Adrenal gland (tissue), 9 donors: ENCODE measurements at regions not wholly inside any gene's neighbourhood (a gene's known extent, or its start where the extent isn't known, plus 50 kb on each side); places are given as distances from the start of the nearest gene placed in this dataset.

ENCODE experiments used
- DNase-seq, 7 donors: peaks; one replicate each; pipeline ENCODE4 v3.0.0-alpha.2; 2019 to 2020
- H3K27ac ChIP-seq, 5 donors: fragments of 200-600 bp; sonication (generic) in 4 of 5; 1 replicate in 3 of 5; 2 replicates in 2 of 5; pipeline versions ENCODE4 v1.5.1 to v1.8.0; 2016 to 2020; ENCODE audit warnings: mild to moderate bottlenecking in 1 of 5
- H3K27me3 ChIP-seq: fragments of 200-600 bp; 2 replicates; pipeline ENCODE4 v1.8.0; 2021
- H3K36me3 ChIP-seq, 2 donors: fragments of 200-600 bp; replicated peaks in 1 of 2; 1 replicate in 1 of 2; 2 replicates in 1 of 2; pipeline versions ENCODE4 v1.5.1 to v1.8.0; 2018 to 2022
- H3K4me1 ChIP-seq, 2 donors: fragments of 200-600 bp; replicated peaks in 1 of 2; 1 replicate in 1 of 2; 2 replicates in 1 of 2; pipeline versions ENCODE4 v1.5.1 to v1.8.0; 2018 to 2021
- H3K4me3 ChIP-seq, 4 donors: fragments of 200-600 bp; sonication (generic) in 3 of 4; one replicate each; pipeline ENCODE4 v1.5.1; 2016 to 2018
- H3K9me3 ChIP-seq, 3 donors: fragments of 200-600 bp; sonication (generic) in 1 of 3; replicated peaks in 1 of 3; 1 replicate in 2 of 3; 2 replicates in 1 of 3; pipeline versions ENCODE4 v1.5.1 to v1.8.0; 2016 to 2021
- POLR2A ChIP-seq, 2 donors: fragments of 450-650 bp; IDR thresholded peaks; one replicate each; pipeline ENCODE4 v1.6.1; 2017; ENCODE audit warnings: antibody characterized with exemption in 2 of 2, mild to moderate bottlenecking in 2 of 2, moderate library complexity in 1 of 2
- WGBS, 4 donors: extraction: QIAGEN DNeasy Blood & Tissue Kit in 2 of 4; methylation state at CpG; one replicate each; pipeline versions ENCODE4 v1.1.5 to v1.1.7; 2013 to 2017; 5-methylcytosine and 5-hydroxymethylcytosine counted together
- intact Hi-C, 2 donors: fragments of 100-400 bp; cut with DNase I; formaldehyde crosslinking; loops; one replicate each; pipeline versions ENCODE4 v1.14.1 to v1.15.0; 2022 to 2023
- TF ChIP-seq, protein P1 (sequence below), 6 experiments: fragments of 450-650 bp in 4 of 6; fragments of 200-600 bp in 2 of 6; sonication (generic) in 1 of 6; IDR thresholded peaks; 1 replicate in 5 of 6; 2 replicates in 1 of 6; pipeline versions ENCODE4 v1.5.1 to v1.8.0; 2016 to 2021; ENCODE audit warnings: antibody characterized with exemption in 6 of 6, mild to moderate bottlenecking in 2 of 6, moderate library complexity in 1 of 6
- donor health status: healthy with polysubstance abuse.
- donor health status: Bipolar disorder and iron deficiency.
- donor health status: DM: yes; HTN: yes; CAD: no.
- donor health status: DM: no; HTN: no; CAD: no.
- donor health status: DM: no; HTN: no; CAD: no.

DNA sequence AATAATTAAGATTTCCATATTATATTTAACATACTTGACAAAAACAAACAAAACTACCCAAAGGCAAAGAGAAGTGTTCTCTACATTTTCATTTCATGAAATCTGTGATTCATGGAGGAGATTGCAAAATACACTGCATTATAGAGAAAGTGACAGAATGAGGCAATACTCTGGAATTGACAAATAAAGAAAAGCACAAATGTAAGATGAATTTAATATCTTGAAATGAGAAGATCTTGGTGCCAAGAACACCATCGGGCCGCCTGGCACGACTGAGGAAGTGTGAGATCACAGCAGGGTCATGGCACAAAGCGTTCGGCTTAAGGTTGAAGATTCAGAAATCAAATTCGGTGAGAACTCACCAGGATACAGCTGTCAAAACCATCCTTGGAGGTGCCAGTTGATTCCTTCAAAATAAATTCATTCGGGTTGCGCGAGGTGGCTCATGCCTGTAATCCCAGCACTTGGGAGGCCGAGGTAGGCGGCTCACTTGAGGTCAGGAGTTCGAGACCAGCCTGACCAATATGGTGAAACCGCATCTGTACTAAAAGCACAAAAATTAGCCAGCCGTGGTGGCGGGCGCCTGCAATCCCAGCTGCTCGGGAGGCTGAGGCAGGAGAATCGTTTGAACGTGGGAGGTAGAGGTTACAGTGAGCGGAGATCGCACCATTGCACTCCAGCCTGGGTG is 174.0 kb upstream of the PFKP start:
- no peak for TF ChIP-seq POLR2A (IDR thresholded peaks at IDR 0.05)
- TF ChIP-seq, protein P1, sequence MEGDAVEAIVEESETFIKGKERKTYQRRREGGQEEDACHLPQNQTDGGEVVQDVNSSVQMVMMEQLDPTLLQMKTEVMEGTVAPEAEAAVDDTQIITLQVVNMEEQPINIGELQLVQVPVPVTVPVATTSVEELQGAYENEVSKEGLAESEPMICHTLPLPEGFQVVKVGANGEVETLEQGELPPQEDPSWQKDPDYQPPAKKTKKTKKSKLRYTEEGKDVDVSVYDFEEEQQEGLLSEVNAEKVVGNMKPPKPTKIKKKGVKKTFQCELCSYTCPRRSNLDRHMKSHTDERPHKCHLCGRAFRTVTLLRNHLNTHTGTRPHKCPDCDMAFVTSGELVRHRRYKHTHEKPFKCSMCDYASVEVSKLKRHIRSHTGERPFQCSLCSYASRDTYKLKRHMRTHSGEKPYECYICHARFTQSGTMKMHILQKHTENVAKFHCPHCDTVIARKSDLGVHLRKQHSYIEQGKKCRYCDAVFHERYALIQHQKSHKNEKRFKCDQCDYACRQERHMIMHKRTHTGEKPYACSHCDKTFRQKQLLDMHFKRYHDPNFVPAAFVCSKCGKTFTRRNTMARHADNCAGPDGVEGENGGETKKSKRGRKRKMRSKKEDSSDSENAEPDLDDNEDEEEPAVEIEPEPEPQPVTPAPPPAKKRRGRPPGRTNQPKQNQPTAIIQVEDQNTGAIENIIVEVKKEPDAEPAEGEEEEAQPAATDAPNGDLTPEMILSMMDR (IDR thresholded peaks at IDR 0.05) = no peak
- 88% methylated on average over 21 of the region's 21 CpGs for WGBS, 4 donors
- intact Hi-C loops = no loop called here

DNA sequence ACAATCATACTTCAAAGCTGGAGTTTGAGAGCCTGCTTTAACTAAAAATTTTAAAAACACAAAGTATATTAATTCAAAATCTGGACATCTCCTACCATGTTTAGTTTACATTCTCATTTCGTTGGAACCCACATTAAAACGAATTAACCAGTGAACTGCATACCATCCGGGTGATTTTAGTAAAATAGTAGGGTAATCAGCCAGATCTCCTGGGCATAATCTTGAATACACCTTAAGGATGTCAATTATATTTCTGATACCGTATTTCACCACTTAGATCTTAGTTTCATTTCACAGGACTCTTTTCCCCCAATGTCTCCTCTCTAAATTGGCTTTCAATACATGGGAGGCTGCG is 175.6 kb upstream of the PFKP start:
- Histone ChIP-seq H3K36me3 (no peaks in the 10 kb centered on the region), H3K9me3 (no peaks in the 10 kb centered on the region), H3K4me3 (no peak overlapping the region), H3K27ac (no peak overlapping the region), H3K27me3 (no peaks in the 10 kb centered on the region), H3K4me1 (no peaks in the 10 kb centered on the region)
- no peak for DNase-seq
- intact Hi-C loops = no loop called here
- 80 to 82% (median 81%) methylated on average over 5 of the region's 5 CpGs for WGBS, 4 donors
- no peak for TF ChIP-seq POLR2A (IDR thresholded peaks at IDR 0.05)
- TF ChIP-seq, protein P1 (IDR thresholded peaks at IDR 0.05) = no peak

More for the DNA sequence above, 174.0 kb upstream of the PFKP start:
- no peaks in the 10 kb centered on the region for H3K4me1 ChIP-seq
- H3K4me3 ChIP-seq = no peak overlapping the region
- no peak for DNase-seq
- no peaks in the 10 kb centered on the region for H3K9me3 ChIP-seq
- H3K36me3 ChIP-seq = no peaks in the 10 kb centered on the region
- no peaks in the 10 kb centered on the region for H3K27me3 ChIP-seq
- no peak overlapping the region for H3K27ac ChIP-seq

DNA sequence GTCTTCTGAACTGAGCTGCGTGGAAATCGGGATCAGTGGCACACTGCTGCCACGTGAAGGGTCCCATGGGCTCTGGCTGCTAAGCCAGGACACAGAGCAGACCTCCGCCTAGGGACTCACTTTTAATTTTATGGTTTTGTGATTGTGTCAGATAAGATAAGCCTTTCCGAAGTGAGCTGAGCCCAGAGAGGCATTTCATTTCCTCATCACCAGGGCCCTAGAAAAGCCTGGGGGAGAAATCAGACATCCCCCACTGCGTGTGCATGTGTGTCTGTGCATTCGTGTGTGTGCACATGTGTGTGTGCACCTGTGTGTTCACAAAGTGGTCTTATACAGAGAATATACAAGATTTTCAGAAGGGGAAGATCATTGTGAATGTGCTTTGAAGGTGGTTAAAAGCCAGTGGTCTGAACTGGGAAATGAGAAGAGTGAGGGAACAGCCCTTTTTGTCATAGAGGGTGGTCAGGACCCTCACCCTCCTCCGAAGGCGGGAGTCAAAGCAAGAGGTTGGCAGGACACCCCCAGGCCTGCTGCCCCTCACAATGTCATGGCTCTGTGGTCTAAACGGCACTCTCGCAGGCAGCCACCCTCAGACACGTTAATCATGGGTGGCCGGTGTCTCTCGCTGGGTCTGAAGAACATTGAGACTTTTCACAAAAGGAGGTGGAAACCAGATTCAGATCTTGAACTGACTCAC is 176.1 kb upstream of the PFKP start:
- H3K9me3 ChIP-seq = no peaks in the 10 kb centered on the region
- H3K4me3 ChIP-seq = no peak overlapping the region
- no peak for DNase-seq
- no peaks in the 10 kb centered on the region for H3K27me3 ChIP-seq
- WGBS, 4 donors = 62 to 71% (median 64%) methylated on average over 14 of the region's 14 CpGs
- H3K36me3 ChIP-seq = no peaks in the 10 kb centered on the region
- no peaks in the 10 kb centered on the region for H3K4me1 ChIP-seq
- intact Hi-C loops = no loop called here
- H3K27ac ChIP-seq = no peak overlapping the region
- no peak for TF ChIP-seq POLR2A (IDR thresholded peaks at IDR 0.05)
- TF ChIP-seq, protein P1 (IDR thresholded peaks at IDR 0.05) = no peak

DNA sequence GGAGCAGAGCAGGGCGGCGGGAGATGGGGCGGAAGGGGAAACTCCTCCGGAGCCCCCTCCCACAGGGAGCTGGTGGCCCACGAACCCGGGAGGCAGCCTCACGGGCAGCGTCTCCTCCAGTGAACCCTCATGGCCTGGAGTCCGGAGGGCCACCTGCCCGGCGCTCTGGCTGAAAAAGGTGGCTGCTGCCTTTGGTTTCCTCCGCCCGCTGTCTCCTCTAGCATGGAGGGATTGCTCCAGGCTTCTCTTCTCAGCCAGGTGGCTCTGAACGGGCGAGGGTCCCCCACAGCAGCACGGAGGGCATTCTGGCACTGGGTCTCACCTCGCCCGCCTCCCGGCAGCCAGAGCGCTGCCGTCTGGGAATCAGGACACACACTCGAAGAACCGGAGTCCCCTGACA is 177.3 kb upstream of the PFKP start:
- 90 to 92% (median 91%) methylated on average over 20 to 23 of the region's 23 CpGs for WGBS, 4 donors
- no peak for DNase-seq
- intact Hi-C loops = no loop called here
- H3K27ac ChIP-seq = no peak overlapping the region
- no peaks in the 10 kb centered on the region for H3K4me1 ChIP-seq
- no peaks in the 10 kb centered on the region for H3K27me3 ChIP-seq
- no peaks in the 10 kb centered on the region for H3K9me3 ChIP-seq
- no peaks in the 10 kb centered on the region for H3K36me3 ChIP-seq
- no peak for TF ChIP-seq POLR2A (IDR thresholded peaks at IDR 0.05)
- TF ChIP-seq, protein P1 (IDR thresholded peaks at IDR 0.05) = no peak
- H3K4me3 ChIP-seq = no peak overlapping the region
